Cerebellar cortex (tissue), 1 donor: ENCODE measurements at regions not wholly inside any gene's neighbourhood (a gene's known extent, or its start where the extent isn't known, plus 50 kb on each side); places are given as distances from the start of the nearest gene placed in this dataset.
A peak's percentile ranks its signal among the peaks of the same experiment; 100 is the strongest.

Experiments
- DNase-seq: peaks from one replicate; pipeline ENCODE4 v3.0.0-alpha.2; 2015; ENCODE audit warnings: low spot score

DNA sequence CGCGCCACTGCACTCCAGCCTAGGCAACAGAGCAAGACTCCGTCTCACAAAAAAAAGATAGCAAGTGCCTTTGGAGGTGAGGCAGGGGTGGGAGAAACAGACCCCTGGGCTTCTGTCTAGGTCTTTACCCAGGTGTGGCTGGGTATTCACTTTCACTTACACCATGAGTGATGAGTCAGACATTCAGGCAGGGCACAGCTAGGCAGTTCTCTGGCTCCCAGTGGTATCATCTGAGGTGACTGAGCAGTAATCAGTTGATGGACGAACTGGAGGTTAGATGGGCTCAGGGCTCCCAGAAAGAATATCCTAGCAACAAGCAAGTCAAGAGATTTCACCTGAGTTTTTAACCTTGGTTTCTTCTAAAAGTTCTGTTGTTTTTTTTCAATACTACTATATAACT is 107.0 kb upstream of the RAB6C start:
- DNase-seq = no peak

DNA sequence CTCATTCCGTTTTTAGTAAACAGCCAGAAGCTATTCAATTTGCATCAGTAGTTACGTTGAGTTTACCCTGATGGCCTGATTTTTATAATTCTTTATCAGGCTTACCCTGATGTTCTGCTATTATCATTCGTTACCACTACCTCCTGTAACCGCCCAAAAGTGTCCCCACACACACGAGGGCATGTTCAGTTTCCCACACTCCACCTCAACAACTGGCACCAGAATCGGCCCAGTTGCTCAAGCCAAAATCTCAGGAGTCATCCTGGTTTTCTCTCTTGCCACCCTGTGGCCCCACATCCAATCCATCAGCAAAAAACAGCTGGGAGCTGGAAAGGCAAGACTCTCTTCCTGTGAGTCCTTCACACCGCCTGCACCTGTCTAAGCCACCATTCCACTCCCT is 102.9 kb upstream of the RAB6C start:
- DNase-seq = no peak

DNA sequence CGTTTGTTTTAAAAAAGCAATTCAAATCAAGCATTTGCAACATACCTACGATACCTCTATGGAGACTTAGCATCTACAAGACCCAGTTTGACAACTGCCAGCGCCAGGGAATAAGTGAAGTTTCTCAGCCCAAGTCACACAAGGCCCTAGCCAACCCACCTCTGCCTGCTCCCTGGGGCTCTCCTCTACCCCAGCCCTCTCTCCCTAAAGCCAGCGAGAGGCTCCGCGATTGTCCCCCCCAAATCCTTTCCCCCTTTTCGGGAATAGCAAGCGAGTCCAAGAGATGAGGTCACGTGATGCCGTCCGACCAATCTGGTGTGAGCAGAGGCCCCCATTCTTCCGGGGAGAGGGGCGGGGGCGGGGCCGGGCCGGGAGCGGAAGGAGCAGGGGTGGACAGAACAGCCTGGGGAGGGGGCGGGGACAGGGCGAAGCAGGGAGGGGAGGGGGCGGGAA is 102.2 kb upstream of the RAB6C start:
- peak; percentile 94 for DNase-seq

DNA sequence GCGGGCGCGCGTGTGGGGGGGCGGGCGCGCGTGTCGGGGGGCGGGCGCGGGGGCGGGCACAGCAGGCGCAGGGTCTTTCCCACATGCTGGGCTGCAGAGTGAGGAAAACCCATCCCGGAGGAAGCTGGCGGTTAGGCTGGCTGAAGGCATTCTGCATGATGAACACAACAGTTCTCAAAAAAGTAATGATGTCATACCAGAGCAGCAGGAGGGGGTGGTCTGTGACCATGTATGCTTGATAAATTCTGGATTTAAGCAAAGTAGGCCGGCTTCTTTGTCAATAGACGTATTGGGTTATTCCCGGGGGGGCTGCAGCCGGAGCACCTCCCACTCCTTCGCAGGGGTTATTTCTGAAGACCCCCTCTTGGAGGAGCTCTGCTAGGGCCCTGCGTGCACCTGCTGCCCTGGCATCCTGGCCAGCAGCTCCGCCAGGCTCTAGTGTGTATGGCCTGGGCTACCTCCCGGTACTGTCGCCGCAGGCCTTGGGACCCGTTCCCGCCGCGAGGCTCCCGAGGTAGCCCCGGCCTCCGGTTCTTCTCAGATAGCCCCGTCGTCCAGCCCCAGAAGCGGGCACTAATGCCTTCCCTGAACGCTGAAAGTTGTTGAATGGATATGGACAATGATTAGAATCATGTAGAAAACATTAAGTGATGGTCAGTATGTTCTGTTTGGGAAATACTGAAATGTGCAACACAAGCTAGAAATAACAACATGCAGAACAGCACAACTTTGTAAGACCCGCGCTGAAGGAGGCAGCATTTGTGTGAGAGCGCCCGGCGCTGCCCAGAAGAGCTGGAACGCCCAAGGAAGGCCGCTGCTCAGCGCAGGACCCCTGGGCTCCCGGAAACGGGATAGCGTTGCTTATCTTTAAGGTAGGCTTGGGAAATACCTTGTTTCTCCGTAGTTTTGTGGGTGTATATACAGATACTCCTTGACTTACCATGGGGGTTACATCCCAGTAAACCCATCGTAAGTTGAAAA is 101.4 kb upstream of the RAB6C start:
- DNase-seq = peak; percentile 64

DNA sequence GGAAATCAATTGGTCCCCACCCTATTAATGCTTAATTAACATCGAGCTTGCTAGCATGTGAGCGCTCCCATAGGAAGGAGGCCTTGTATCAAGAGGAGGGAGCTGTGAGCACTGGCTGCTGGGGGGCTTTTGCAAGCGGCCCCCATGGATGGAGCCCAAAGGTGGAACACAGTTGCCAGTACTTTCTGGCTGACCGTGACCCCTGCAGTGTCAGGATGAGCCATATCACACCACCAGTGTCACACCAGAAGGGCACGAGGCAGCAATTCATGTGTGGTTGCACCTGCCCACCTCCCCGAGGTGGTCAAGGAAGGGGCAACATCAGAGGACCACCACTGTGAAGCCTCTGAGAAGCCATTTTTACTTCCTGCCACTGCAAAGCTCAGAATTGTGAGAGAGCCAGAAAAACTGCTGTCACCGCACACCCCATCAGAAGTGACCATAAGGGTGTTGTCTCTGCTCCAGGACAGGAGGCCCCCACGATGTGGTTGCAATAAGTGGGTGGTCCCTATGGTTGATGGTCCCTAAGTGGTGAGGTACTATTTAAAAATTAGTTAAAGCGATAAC is 99.8 kb upstream of the RAB6C start:
- no peak for DNase-seq

DNA sequence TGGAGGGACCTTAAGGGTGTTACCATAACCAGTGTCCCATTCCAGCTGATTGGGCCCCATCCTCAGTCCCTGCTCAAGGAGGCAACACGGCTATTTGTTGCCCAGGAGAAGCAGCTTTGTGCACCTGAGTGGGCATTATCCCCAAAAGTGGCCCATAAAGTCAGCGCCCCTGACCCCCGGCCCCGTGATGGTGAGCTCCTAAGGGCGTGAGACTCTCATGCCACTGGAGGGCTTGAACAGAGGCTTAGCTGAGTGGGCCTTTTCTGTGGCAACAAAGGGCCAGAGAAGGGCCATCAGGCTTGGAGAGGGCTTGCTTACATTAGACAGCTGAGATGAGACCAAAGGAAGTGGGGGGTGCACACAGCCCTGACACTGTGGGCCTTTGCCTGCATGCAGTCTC is 99.2 kb upstream of the RAB6C start:
- DNase-seq = no peak

DNA sequence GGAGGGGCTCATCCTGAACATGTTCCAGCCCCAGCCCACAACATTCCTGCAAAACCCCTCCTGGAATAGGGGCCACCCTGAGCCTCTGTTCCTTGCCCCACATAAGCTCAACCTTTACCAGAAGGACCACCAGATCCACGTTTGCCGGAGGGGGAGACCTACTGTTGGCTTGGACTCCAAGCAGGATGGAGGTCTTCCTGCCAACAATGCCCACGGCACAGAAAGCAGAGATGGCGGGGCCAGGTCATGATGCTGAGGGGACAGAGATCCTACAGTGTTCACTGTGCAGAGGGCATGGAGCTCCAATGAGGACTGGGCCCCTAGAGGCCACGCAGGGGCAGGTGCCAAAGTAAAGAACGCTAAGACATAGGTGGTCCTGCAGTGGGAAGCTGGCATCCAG is 98.5 kb upstream of the RAB6C start:
- DNase-seq = no peak

DNA sequence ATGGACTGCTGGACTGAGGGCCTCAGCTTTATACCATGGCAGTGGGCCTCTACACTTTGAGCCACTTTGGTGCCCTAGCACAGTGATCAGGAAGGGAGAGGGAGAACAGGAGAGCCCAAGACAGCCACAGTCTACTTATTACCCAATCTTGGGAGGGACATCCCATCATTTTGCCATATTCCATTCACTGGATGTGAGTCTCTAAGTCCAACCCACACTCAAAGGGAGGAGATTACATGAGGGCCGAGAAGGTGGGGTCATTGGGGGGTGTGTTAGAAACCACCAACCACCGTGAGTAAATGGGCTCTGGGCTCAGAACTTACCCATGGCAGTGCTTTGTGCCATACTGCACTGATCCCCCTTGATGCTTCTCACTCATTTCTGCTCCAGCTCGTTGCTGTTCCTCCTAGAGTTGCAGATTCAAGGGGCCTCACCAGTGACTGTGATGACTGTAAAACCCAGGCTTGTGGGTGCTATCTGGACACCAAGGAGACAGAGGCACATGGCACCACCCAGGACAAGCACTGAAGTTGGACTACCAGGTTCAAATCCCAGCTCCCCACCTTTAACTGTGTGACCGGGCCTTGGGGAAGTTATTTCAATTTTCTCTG is 97.6 kb upstream of the RAB6C start:
- DNase-seq = no peak

DNA sequence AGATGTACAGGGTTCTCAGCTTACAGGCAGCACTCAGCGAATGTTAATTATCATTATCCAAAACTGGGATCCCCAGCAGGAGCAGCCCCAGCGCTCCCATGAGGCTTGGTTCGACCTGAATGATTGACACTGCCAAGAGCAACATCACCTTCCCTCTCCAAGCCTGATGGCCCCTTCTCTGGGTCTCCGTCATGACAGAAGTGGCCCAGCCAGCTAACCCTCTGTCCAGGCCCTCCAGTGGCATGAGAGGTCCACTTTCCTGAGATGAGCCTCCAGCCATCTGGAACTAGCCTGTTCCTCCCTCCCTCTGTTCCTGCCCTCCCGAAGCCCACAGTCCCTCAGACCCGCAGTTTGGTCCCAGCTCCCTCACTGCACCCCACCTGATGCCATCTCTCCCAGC is 97.0 kb upstream of the RAB6C start:
- DNase-seq = no peak

DNA sequence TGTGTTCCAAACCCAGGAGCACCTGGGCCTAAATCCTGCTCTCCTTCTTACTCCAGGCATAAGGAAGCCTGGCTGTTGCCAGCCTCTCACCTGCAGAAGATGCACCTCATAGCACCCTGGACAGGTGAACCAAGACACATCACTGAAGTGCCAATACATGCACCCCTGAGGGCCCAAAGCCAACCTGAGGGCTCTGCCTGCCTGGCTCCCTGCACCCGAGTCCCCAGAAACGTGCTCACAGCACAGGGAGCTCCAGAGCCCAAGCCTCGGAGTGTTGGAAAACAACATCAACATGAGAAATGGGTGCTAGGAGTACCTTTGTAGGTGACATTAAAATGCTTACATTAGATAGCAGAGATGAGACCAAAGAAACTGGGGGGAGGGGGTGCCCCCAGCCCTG is 96.3 kb upstream of the RAB6C start:
- no peak for DNase-seq

DNA sequence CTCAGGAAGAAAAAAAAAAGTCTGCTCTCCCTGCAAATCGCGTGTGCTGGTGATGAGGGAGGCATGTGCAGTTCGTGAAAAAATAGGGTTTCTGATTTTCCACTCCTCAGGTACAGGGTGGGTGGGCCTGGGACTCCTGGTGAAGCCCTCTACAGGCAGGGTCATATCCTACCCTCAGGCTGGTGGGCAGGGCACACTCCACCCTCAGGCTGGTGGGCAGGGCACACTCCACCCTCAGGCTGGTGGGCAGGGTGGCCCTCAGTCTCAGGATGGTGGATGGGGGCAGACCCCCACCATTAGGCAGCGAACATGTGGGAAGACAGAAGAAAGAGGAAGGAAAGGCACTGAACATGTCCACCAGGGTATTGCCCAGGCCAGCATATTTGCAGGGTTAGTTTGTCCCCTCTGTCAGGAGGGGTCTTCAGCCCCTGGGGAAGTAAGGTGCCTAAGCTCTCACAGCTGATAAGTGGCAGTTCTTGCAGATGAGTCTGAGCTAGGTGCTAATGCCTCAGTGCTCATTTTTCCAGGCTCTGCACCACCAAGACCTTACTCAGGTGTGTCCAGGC is 95.2 kb upstream of the RAB6C start:
- DNase-seq = no peak

DNA sequence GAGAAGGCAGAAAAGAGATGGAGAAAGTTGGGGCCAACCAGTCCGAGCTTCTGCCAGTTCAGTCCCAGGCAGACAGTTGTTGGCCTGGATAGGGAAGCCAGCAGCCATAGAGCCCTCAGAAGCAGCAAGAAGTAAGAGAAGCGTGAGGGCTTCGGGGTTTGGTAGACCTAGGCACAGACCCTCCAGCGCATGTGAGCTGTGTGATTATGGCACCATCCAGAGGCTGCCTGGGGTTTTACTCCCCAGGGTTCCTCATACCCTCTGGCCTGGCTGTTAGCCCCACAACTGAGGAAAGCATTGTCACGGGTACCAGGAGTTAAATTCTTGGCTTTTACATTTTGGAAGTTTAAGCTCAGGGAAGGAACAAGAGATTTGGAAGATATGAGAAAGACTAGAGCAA is 93.7 kb upstream of the RAB6C start:
- DNase-seq = no peak

DNA sequence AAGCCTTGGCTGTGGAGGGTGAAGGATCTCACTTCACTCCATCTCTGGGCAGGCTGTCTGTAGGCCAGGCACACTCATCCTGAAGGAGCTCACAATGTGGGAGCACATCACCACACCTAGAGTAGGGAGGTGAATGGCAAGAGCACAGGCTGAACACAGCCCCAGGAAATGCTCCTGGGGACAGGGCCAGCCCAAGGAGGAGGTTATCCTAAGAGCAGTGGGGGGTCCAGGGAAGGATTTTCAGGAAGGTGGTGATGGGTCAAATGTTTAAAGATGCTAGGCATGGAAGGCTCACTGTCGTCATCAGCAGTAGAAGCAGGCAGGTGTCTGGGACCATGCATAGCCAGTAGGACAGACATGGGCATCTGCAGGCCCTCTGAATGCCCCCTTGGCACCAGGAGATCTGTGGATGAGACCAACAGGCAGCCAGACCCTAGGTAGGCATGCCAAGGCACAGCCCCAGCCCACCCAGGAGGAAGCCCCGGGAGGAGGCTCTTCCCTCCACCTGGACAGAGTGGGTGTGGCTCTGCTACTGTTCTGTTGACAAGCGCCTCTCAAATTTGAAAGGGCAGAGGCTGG is 91.7 kb upstream of the RAB6C start:
- DNase-seq = no peak

DNA sequence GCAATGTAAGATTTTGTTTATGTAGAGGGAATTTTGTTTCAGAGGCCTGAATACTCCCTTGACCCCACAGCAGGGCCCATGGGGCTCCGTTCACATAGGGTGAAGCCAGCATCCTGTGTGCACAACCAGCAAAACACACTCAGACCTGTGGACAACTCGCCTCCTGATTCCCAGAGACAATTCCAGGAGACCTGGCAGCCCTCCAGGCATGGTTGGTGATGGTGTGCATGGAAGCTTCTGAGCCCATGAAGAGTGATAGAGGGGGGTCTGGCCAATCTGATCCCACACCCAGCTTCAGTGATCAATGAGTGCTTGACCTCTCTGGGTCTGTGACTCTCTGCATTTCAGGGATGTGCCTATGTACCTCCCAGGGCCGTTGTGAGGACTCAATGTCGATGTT is 91.0 kb upstream of the RAB6C start:
- no peak for DNase-seq

DNA sequence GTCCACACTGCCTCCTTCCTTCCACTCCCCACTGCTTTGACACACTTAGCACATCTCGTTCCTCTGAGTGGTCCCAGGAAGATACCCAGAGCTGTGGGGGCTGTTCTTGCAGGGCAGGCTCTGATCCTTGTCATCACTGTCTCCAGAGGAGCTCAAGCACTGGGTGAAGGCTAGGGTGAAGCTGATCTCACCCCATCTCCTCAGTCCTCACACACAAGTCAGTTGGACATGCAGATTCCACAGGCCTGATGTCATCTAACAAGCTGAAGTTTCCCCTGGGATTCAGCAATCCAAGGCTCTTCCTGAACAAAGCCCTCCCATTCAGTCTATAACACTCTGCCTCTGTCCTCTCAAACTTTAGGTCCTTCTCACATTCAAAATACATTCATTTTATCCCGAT is 90.6 kb upstream of the RAB6C start:
- DNase-seq = no peak

DNA sequence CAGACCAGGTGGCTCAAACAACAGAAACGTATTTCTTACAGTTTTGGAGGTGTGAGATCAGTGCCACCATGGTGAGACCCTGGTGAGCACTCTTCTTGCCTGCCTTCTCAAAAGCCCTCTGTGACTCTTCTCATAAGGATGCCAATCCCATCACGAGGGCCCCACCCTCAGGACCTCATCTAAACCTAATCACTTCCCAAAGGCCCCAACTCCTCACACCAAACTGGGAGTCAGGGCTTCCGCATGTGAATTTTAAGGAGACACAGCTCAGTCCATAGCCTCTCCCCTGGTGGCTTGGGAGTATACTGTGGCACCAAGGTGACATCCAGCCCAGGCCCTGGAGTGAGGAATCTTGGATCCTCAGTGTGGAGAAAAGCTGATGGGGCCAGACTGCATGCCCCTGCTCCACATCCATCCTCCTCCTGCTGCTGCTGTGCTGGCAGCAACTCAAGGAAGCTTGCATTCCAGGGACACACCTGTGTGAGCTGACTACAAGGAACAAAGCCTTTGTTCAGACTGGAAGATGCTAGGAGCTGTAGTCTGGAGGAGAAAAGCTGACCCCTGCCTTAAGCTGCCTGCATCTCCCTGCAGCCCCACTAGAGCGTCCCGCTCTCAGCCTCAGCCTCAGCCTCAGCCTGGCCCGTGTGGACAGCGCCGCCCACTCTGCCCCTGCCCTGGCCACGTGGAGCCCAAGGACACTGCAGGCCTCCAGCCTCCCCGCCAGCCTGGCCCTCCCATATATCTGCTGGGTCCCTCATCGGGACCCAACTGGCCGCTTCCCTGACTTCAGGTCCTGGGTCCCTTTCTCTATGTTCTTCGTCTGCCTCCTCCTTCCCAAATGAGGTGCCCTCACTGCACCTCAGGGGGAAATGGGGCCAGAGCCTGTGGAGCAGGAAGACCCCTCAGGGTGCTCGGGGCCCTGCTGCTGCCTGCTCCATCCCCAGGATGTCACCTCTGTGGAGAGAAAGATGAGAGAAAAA is 87.8 kb upstream of the RAB6C start:
- DNase-seq = no peak

DNA sequence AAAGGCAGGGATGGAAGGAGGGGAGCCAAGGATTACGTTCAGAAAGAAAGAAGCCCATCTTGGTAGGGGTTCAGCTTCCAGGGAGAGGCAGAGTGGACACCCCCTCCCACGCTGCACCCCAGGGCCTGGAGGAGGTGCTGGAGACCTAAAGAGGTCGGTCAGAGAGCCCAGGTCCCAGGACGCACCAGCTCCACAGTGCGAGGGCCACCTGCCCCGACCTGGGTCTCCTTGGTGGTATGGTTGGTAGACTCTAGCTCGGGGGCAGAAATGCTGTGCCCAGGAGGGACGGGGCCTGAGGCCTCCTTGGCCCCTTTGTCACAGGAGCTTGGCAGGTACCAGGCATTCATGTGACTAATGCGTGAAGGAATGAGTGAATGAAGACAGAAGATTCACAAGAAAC is 87.1 kb upstream of the RAB6C start:
- no peak for DNase-seq

DNA sequence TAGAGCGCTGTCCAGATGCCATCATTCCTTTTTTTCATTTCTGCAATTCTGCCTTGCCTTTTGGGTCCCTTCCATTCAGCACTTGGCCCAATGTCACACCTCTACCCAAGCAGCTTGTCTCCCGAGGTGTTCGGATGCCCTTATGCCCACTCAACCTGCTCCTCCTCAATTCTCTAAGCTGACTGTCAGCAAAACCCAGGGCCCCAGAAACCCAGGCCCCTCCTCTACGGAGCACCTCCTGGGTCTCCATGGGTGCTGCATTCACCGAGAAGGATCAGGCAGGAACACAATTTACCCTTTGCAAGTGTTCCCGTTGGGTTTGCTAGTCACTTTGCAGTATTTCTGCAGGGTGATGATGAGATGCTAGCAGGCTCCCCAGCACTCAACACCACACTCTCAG is 86.7 kb upstream of the RAB6C start:
- no peak for DNase-seq

DNA sequence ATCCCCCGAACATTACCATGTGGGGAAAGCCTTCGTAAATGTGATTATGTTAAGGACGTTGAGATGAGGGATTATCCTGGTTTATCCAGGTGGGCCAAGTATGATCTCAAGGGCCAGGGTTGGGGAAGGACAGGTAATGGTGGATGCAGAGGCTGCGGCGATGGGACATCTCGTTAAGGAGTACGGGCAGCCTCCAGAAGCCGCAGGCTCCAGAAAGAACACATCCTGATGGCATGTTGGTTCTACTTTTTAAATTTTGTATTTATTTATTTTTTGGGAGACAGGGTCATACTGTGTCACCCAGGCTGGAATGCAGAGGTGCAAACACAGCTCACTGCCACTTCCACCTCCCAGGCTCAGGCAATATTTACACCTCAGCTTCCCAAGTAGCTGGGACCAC is 86.2 kb upstream of the RAB6C start:
- no peak for DNase-seq

DNA sequence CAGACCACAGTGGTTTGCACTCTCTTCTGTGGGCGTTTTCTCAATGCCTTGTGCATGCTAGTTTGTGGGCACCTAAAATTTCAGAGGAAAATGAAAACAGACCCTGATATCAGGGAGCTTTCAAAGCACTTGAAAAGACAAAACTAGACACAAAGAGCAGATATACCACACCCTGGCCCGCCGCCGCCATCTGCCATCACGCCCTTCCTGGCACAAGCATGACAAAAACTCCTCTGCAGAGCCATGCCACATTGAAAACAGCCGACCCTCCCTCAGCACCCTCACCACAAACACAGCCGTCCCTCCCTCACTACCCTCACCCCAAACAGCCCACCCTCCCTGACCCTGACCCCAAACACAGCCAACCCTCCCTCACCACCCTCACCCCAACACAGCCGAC is 84.8 kb upstream of the RAB6C start:
- DNase-seq = no peak

DNA sequence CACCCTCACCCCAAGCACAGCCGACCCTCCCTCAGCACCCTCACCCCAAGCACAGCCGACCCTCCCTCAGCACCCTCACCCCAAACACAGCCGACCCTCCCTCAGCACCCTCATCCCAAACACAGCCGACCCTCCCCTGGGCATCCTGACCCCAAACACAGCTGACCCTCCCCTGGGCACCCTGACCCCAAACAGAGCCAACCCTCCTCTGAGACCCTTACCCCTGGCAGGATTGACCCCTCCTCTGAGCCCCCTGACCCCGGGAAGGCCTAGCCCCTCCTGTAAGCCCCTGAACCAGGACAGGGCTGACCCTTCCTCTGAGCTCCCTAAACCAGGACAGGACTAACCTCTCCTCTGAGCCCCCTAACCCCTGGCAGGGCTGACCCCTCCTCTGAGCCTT is 84.4 kb upstream of the RAB6C start:
- DNase-seq = no peak
